Stimulated activated memory B cell treated with anti-CD40 and anti-IgM and Interleukin-4, amounts not matched to agents 10 μg/mL and 1 μg/mL and 100 μg/mL, for 72 hours (primary cell): ENCODE measurements at regions not wholly inside any gene's neighbourhood (a gene's known extent, or its start where the extent isn't known, plus 50 kb on each side); places are given as distances from the start of the nearest gene placed in this dataset.
"Not testable (repeated sequence)": the region's sequence is repeated elsewhere in the genome, so short reads cannot be mapped to it uniquely, and the experiment has no call there.

Source experiments
- ATAC-seq: fragments of 150-1000 bp; cut with Tn5 transposase; 2 replicates; pipeline ENCODE4 v1.10.0; 2021
- H3K27ac Mint-ChIP-seq: one replicate; pipeline ENCODE4 v1.8.0; 2022; ENCODE audit warnings: mild to moderate bottlenecking, mixed read lengths
- H3K27me3 Mint-ChIP-seq: one replicate; pipeline ENCODE4 v1.8.0; 2022; ENCODE audit warnings: mixed read lengths
- H3K36me3 Mint-ChIP-seq: one replicate; pipeline ENCODE4 v1.8.0; 2022; ENCODE audit warnings: mixed read lengths
- H3K4me1 Mint-ChIP-seq: one replicate; pipeline ENCODE4 v1.8.0; 2022; ENCODE audit warnings: mixed read lengths
- H3K4me3 Mint-ChIP-seq: one replicate; pipeline ENCODE4 v1.8.0; 2022; ENCODE audit warnings: mild to moderate bottlenecking, moderate library complexity, mixed read lengths
- H3K9me3 Mint-ChIP-seq: one replicate; pipeline ENCODE4 v1.8.0; 2022; ENCODE audit warnings: mixed read lengths

DNA sequence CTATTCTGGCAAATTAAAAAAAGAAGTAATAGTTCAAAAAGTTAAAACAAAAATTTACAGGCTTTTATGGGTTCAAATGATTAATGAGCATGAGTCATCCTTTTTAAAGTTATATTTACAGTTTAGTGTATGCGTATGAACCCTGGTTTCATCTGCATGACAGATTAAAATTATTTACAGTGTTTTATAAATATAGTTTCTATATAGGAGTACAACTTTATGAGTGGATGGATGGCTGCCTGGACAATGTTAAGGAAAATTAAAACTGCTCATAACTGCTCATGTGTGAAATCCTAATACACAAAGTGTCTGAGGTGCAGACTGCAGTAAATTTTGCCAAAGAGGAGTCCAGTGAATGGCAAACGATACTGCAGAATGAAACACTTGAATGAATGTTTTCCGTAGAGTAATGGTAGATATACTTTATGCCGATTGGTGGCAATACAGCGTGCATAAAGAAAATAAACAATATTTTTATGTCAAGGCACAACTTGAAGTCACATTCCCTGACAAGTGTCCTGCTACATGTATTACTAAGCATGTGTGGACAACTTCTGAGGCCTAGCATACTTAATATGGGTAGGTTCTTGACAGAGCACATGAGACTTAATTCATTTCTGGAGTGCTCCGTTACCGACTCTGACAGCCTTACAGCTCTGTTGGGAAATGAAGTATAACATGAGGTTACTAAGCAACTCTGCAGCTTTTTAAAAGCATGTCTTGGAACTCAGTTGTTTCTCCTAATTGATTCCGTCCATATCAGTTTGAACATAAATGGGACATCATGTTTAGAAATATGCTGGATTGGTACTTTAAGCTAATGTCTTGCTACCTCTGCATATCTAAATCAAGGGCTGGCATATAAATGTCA, 985.6 kb upstream of the PCDH7 start:
- no peak for ATAC-seq
- H3K4me3 Mint-ChIP-seq: no peak overlapping the region
- H3K9me3 Mint-ChIP-seq: no peaks in the 10 kb centered on the region
- no peaks in the 10 kb centered on the region for H3K36me3 Mint-ChIP-seq
- no peaks in the 10 kb centered on the region for H3K4me1 Mint-ChIP-seq
- no peaks in the 10 kb centered on the region for H3K27me3 Mint-ChIP-seq
- H3K27ac Mint-ChIP-seq: no peak overlapping the region

DNA sequence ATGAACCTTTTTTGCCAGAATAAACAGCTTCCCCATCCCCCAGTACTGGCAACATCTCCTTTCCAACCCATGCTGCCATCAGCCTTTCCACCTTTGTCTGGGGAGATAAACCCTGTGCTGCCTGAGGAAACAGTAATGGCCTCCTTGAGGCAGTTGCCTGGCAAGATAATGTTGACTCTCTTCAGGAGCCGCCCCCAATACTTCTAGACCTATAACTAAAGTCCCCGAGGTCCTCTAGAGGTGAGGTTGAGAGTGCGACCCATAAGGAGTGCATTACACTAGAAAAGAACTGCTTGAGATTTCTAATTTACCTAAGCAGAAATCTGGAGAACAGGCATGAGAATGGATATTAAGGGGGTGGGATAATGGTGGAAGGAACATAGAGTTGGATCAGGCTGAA, 963.2 kb upstream of the PCDH7 start:
- Mint-ChIP-seq H3K4me1 (no peaks in the 10 kb centered on the region), H3K27ac (no peak overlapping the region), H3K27me3 (no peaks in the 10 kb centered on the region), H3K4me3 (no peak overlapping the region), H3K9me3 (peaks cover 13% of the 10 kb centered on the region), H3K36me3 (no peaks in the 10 kb centered on the region)
- ATAC-seq: no peak

DNA sequence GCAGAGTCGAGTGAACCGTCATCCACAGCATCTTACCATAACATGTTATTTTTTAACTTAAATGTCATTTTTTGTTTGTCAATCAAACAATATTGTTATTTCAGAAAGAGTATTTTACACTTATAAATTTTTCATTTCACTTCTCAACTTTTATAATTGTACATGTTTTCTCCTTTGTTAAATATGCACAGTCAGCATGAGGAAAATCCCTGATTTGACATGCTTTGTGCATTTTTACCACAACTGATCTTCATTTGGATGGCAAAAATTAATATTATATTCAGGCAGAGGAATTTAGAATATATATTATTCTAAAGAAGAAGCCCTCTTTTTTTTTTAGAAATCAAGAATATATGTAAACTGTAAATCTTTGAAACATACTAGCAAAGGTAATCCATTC, 958.0 kb upstream of the PCDH7 start:
- H3K27ac Mint-ChIP-seq: no peak overlapping the region
- H3K36me3 Mint-ChIP-seq: no peaks in the 10 kb centered on the region
- H3K4me3 Mint-ChIP-seq: no peak overlapping the region
- peaks cover 15% of the 10 kb centered on the region for H3K9me3 Mint-ChIP-seq
- H3K4me1 Mint-ChIP-seq: no peaks in the 10 kb centered on the region
- H3K27me3 Mint-ChIP-seq: no peaks in the 10 kb centered on the region
- ATAC-seq: no peak

DNA sequence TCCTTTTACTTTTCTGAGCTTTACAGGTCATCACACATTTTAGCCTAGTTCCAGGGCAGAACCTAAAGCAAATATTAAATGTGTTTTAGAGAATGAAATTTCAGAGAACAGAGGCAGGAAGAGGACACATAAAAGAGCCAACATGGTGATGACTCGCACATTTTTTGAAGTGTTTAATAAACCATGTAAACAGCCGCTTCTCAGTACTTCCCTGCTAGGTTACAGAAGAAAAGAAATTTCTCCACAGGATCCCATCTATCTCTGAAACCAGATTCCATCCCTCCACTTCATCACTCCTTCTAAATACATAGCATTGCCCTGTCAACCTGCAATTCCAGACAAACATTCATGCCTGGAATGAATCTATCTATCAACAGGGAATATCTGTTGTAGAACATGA, 949.5 kb upstream of the PCDH7 start:
- no peaks in the 10 kb centered on the region for H3K36me3 Mint-ChIP-seq
- H3K9me3 Mint-ChIP-seq: peaks cover 15% of the 10 kb centered on the region
- H3K27me3 Mint-ChIP-seq: no peaks in the 10 kb centered on the region

GRCh38 chr4:29788123-29788522, 932.0 kb upstream of the PCDH7 start:
- not testable (repeated sequence) for H3K4me1 Mint-ChIP-seq

More for the DNA sequence above, 949.5 kb upstream of the PCDH7 start:
- Mint-ChIP-seq H3K27ac (no peak overlapping the region), H3K4me1 (no peaks in the 10 kb centered on the region), H3K4me3 (no peak overlapping the region)
- ATAC-seq: no peak

DNA sequence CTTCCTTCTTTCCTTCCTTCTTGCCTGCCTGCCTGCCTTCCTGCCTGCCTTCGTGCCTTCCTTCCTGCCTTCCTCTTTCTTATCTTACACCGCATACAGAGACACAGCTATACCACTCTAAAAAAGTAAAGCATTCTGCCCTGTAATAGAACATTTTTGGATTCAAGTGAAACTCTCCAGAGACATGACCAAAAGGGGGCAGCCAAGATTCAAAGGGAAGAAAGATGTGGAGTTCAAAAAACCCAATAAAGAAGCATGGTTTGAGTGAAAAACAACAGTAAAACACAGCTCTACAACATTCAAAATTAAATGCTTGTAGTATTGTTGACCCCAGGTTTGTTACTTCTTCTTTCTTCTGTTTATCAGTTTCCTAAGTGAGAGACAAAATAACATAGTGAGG, 914.9 kb upstream of the PCDH7 start:
- ATAC-seq: no peak
- no peak overlapping the region for H3K27ac Mint-ChIP-seq
- H3K36me3 Mint-ChIP-seq: no peaks in the 10 kb centered on the region

More at GRCh38 chr4:29788123-29788522, 932.0 kb upstream of the PCDH7 start:
- H3K4me3 Mint-ChIP-seq, H3K27ac Mint-ChIP-seq, H3K27me3 Mint-ChIP-seq, H3K36me3 Mint-ChIP-seq, ATAC-seq: not testable (repeated sequence)
- H3K9me3 Mint-ChIP-seq: peaks cover 12% of the 10 kb centered on the region

GRCh38 chr4:29805916-29806480, 914.2 kb upstream of the PCDH7 start:
- Mint-ChIP-seq H3K27ac (no peak overlapping the region), H3K27me3 (no peaks in the 10 kb centered on the region), H3K4me1 (no peaks in the 10 kb centered on the region), H3K9me3 (peaks cover 10% of the 10 kb centered on the region), H3K4me3 (no peak overlapping the region), H3K36me3 (no peaks in the 10 kb centered on the region)
- ATAC-seq: no peak

More for the DNA sequence above, 914.9 kb upstream of the PCDH7 start:
- H3K4me1 Mint-ChIP-seq: no peaks in the 10 kb centered on the region
- no peak overlapping the region for H3K4me3 Mint-ChIP-seq
- peaks cover 10% of the 10 kb centered on the region for H3K9me3 Mint-ChIP-seq
- H3K27me3 Mint-ChIP-seq: no peaks in the 10 kb centered on the region

GRCh38 chr4:29817961-29818360, 902.2 kb upstream of the PCDH7 start:
- no peak overlapping the region for H3K27ac Mint-ChIP-seq
- no peak for ATAC-seq
- H3K9me3 Mint-ChIP-seq: peaks cover 10% of the 10 kb centered on the region
- no peaks in the 10 kb centered on the region for H3K36me3 Mint-ChIP-seq
- no peak overlapping the region for H3K4me3 Mint-ChIP-seq
- H3K4me1 Mint-ChIP-seq: no peaks in the 10 kb centered on the region
- no peaks in the 10 kb centered on the region for H3K27me3 Mint-ChIP-seq

DNA sequence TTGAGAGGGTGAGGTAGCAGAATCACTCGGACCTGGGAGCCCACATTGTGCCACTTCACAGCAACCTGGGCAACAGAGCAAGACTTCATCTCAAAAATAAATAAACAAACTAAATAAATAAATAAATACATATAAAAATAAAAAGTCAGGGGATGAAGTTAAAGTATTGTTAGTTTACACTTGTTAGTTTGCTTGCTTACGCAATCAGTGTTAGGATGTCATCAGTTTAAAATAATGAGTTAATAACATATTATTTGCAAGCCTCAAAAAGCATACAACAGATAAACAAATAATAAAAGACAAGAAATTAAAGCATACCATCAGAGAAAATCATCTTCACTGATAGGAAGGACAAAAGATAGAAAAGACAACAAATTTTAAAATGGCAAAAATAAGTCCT, 891.1 kb upstream of the PCDH7 start:
- Mint-ChIP-seq H3K27me3 (no peaks in the 10 kb centered on the region), H3K4me1 (no peaks in the 10 kb centered on the region), H3K27ac (no peak overlapping the region), H3K4me3 (no peak overlapping the region), H3K36me3 (no peaks in the 10 kb centered on the region), H3K9me3 (peaks cover 11% of the 10 kb centered on the region)
- ATAC-seq: no peak

DNA sequence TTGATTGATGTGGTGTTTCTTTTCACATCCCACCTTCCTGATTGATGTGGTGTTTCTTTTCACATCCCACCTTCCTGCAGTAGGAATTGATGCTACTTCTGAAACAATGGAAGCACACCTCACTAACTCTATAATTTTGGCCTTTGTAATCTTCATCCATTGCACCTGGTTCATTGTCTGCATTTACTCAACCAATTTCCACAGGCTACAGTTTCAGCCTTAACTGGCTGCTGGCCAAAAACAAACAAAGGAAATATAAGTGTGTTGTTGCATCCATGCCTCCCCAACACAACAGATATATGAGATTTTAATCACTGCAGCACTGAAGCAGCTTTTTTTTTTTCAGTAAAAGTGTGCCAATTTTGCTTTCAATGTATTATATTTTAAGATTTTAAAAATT, 867.6 kb upstream of the PCDH7 start:
- Mint-ChIP-seq H3K4me3 (no peak overlapping the region), H3K27me3 (no peaks in the 10 kb centered on the region), H3K4me1 (no peaks in the 10 kb centered on the region), H3K9me3 (peaks cover 8% of the 10 kb centered on the region), H3K36me3 (no peaks in the 10 kb centered on the region), H3K27ac (no peak overlapping the region)
- no peak for ATAC-seq

DNA sequence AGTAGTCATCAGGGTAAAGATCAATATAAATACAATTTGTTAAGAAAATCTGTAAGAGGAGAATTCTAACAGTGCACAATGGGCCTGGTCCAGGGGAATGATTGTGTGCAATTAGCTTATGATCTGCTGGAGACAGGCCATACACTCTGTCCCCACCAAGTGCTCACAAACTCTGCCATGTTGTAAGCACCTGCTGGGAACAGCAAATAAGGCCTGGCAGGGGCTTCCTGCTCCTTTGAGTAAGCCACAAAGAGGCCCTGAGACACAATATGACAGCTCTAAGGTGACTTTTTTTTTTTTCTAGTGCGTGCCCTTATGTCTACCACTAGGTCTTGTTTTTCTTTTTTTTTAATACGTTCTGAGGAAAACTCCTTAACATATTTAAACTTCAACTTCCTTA, 866.3 kb upstream of the PCDH7 start:
- Mint-ChIP-seq H3K4me1 (no peaks in the 10 kb centered on the region), H3K4me3 (no peak overlapping the region), H3K27ac (no peak overlapping the region), H3K9me3 (peaks cover 8% of the 10 kb centered on the region), H3K36me3 (no peaks in the 10 kb centered on the region), H3K27me3 (no peaks in the 10 kb centered on the region)
- no peak for ATAC-seq

DNA sequence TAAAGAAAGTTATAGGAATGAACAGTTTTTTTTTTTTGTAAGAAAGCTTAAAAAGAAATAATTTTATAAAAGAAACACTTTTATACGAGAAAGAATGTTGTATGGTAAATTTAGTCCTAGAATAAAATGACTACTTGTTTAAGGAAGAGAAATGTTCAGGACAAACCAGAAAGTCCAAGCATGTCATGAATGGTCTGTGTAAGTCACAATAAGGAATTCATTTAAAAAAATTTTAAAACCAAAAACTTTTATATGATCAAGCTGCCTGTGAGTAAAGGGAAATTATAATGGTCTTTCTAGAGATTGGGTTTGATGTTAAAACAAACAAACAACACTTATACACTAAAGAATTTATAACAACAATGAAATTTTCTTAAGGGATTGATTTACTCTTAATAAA, 858.9 kb upstream of the PCDH7 start:
- no peaks in the 10 kb centered on the region for H3K4me1 Mint-ChIP-seq
- no peak overlapping the region for H3K27ac Mint-ChIP-seq
- H3K27me3 Mint-ChIP-seq: no peaks in the 10 kb centered on the region
- no peak for ATAC-seq
- H3K4me3 Mint-ChIP-seq: no peak overlapping the region
- peaks cover 8% of the 10 kb centered on the region for H3K9me3 Mint-ChIP-seq
- H3K36me3 Mint-ChIP-seq: no peaks in the 10 kb centered on the region

- H3K36me3 Mint-ChIP-seq: no peaks in the 10 kb centered on the region
- no peak overlapping the region for H3K4me3 Mint-ChIP-seq
- no peak for ATAC-seq
- peaks cover 3% of the 10 kb centered on the region for H3K9me3 Mint-ChIP-seq
- no peak overlapping the region for H3K27ac Mint-ChIP-seq
- H3K27me3 Mint-ChIP-seq: no peaks in the 10 kb centered on the region
- no peaks in the 10 kb centered on the region for H3K4me1 Mint-ChIP-seq
Measured at GRCh38 chr4:29867412-29867811, 852.8 kb upstream of the PCDH7 start.

DNA sequence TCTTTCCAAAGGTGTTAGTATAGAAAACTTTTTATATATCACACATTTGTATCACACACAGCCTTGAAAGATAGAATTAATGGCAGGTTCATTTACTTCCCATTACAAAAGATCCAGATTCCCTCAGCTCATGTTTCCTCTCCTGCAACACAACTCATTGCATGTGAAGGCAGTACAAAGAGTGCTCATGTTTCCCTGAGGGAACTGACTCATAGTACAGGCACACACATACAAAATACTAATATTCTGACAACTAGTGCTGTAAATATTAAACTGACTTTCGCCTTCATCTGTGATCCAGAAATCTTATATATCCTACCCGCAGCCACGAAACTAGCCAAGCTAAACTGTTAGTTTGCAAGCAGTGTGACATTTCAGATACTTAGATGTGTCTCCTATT, 819.8 kb upstream of the PCDH7 start:
- Mint-ChIP-seq H3K27me3 (no peaks in the 10 kb centered on the region), H3K27ac (no peak overlapping the region), H3K36me3 (no peaks in the 10 kb centered on the region), H3K4me3 (no peak overlapping the region), H3K9me3 (no peaks in the 10 kb centered on the region), H3K4me1 (no peaks in the 10 kb centered on the region)
- no peak for ATAC-seq

DNA sequence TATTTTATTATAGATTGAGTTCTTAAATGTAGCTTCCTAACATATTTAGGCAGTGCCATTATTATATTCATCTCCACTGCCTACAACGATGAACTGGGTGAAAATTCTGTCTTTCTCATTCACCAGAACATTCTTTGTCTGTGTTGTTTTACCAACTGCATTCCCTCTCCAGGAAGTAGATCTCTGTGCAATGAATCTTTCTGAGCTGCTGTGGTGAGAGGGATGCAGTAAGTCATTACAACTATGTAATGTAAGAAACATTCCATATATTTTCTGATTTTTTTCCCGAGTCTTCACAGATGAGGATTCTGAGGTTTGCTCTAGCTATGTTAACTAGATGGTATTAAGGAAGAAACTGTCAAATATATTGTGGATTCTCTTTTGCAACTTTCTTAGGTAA, 811.9 kb upstream of the PCDH7 start:
- Mint-ChIP-seq H3K4me3 (no peak overlapping the region), H3K4me1 (no peaks in the 10 kb centered on the region), H3K27ac (no peak overlapping the region), H3K27me3 (no peaks in the 10 kb centered on the region), H3K36me3 (no peaks in the 10 kb centered on the region), H3K9me3 (peaks cover 5% of the 10 kb centered on the region)
- ATAC-seq: no peak

GRCh38 chr4:29927895-29928294, 792.3 kb upstream of the PCDH7 start:
- Mint-ChIP-seq H3K27me3 (no peaks in the 10 kb centered on the region), H3K36me3 (no peaks in the 10 kb centered on the region), H3K4me3 (no peak overlapping the region), H3K4me1 (no peaks in the 10 kb centered on the region), H3K27ac (no peak overlapping the region), H3K9me3 (no peaks in the 10 kb centered on the region)
- ATAC-seq: no peak
